ENCODE measurements at regions not wholly inside any gene's neighbourhood (a gene's known extent, or its start where the extent isn't known, plus 50 kb on each side); places are given as distances from the start of the nearest gene placed in this dataset.
"Not testable (repeated sequence)": the region's sequence is repeated elsewhere in the genome, so short reads cannot be mapped to it uniquely, and the experiment has no call there.

DNA sequence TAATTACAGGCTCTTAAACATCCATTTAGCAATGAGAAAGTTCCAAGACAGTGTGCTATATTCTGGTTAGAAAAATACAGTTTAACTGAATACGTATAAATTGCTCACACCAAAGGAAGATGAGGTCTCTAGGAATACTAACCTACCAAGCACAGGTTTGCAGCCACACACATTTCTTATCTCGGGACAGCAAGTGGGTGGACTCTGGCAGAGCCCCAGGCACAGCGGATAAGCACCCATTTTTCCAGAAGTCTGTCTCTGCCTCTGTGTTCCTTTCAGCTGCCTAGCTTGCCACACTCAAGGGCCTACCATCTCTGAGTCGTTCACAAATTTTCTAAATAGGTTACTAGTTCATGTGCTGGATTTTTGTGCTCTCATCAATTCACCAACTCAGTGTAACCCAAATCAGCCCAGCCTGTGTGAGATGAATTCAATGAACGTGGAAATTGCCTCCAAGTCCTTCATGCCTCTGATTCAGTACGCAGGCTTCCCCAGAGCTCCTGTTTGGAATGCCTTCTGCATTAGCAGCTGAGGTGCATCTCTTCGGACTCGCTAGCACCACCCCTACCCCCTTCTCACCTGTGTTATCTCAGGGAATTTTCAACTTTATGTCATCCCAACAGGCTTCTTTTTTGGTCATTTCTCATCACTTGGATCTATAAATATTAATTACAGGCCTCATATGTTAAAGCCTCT lies 581.0 kb upstream of the CDH11 start:
- no peak for DNase-seq

DNA sequence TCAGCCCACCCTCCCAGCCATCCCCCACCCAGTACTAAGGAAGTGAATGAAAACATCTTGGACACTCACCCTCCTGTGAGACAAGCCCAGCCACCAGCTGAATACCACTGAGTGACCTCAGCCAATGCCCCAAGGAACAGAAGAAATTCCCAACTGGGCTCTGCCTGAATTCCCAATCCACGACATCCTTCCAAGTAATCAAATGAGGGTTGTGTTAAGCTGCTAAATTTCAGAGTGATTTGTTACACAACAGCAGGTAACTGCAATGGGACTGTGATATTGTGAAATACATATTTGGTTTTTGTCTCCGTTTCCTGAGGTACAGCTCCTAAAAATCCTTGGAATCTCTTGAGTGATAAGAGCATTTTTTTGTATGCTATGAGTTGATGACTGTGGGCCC lies 578.7 kb upstream of the CDH11 start:
- DNase-seq = no peak

DNA sequence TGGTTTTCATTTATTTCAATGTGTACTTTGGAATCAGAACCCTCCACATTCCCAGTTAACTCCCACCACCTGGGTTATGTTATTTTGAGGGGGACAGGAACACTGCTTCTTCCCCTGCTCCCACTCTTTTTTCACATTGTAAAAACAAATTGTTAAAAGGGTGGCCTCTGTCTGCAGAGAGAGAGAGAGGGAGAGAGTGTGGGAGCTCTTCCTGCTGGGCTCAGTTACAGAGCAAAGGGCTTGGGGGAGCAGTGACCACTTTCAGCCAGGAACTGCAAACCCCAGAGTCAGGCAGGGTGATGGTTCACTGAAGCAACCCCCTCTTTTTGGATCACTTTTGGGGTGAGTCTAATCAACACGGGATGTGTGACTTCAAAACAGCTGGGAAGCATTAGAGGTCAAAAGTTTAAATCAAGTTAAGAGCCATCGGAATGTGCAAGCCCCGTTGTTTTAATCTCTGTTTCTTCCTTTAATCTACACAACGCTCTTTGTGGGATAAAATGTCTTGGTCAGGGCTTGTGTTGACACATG lies 577.0 kb upstream of the CDH11 start:
- no peak for DNase-seq

DNA sequence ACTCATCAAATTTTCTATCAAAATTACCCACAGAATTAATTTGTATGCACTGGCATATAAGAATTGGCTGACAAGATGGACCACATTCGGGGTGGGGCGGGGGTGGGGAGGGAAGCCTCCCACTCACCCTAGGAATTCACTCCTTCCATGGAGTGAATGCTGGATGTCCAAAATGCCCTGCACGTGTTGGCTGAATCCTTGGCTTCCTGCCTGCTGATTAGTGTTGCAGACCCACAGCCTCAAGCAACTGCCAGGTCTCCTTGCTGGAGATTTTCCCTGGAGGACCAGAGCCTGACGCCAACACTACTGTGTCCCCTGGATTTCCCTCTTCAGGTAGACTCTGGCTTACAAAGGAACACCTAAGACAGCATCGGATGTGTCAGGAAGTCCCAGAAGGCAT lies 575.7 kb upstream of the CDH11 start:
- DNase-seq = no peak

DNA sequence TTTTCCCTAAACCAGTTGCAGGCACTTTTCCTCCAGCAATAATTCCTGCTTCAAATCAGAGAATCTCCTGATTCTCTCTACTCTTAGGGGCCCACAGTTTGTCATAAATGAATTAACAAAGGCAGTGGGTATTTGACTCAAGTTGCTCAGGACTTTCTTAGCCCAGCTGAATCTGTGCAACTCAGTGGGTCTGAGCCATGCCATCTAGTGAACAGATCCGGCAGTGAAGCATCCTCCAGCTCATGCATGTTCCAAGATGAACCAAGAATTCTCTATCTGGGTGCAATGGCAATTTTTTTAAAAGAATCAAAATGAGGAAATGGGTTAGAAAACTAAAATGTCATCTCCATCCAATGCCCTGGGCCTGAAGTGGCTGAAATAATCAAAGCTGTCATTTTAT lies 575.2 kb upstream of the CDH11 start:
- DNase-seq = no peak

DNA sequence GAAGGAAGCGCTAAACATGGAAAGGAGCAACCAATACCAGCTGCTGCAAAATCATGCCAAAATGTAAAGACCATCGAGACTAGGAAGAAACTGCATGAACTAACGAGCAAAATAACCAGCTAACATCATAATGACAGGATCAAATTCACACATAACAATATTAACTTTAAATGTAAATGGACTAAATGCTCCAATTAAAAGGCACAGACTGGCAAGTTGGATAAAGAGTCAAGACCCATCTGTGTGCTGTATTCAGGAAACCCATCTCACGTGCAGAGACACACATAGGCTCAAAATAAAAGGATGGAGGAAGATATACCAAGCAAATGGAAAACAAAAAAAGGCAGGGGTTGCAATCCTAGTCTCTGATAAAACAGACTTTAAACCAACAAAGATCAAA lies 570.0 kb upstream of the CDH11 start:
- not testable (repeated sequence) for DNase-seq

DNA sequence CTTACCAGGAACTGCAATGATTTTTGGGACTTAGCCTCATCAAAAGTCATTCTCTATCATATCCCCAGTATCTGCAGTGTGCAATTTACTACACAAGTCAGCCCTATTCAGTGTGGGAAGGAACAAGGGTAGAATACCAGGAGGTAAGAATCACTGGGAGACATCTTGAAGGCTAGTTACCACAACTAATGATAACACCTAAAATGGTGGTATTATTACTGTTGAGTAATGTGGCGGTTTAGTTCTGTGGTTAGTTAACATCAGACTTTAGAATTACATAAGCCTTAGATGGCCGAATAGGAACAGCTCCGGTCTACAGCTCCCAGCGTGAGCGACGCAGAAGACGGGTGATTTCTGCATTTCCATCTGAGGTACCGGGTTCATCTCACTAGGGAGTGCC lies 567.9 kb upstream of the CDH11 start:
- DNase-seq = no peak

DNA sequence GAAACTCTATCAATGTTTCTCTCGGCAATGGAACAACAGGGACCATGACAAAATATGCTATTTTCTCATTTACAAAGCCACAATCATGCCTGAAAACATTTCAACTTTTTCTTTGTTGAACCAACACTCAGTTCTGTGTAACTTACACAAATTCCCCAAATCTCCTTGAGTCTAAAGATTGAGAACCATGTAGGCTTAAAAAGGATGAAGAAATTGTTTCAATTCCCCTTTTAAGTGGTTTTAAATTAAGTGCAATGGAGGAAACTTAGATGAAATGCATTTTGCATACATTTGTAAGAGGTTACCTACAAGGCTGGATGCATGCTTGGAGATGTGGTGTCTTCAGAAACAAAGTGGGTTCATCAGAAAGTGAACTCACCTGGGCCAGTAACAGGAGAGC lies 566.4 kb upstream of the CDH11 start:
- no peak for DNase-seq

DNA sequence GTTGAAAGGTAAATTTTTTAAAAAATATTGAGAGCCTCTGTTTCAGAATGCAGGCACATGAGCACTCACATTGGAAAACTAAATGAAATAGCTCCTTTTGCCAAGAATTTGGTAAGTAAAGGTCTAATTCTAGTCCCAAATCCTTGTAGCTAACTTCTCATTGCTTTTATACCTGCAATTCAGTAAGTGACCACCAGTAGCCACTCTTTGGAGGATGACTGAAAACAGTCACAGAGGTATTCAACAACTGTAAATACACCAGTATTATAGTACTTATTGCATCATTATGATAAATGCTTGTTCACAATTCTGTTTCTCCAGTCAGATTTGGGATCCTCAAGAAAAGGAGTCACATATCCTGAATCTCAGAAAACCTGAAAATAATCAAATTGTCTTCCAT lies 562.4 kb upstream of the CDH11 start:
- DNase-seq = no peak

DNA sequence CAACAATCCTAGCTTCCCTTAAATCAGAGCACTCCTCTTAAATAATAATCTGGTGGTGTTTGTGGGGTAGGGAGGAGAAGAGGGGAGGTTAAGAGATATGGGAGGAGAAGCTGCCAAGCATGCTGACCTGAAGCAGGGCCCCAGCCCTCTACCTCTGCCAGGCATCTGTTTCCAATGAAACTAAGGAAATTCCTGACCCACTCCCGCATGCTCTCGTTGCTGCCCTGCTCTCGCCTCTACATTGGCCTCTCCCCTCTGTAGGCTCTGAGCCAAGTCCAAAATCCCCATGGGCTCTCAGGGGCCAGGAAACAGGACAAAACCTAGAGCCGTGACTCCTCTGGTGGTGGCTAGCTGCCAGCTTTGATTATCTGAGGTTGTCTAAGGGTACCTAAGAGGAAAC lies 559.5 kb upstream of the CDH11 start:
- no peak for DNase-seq

DNA sequence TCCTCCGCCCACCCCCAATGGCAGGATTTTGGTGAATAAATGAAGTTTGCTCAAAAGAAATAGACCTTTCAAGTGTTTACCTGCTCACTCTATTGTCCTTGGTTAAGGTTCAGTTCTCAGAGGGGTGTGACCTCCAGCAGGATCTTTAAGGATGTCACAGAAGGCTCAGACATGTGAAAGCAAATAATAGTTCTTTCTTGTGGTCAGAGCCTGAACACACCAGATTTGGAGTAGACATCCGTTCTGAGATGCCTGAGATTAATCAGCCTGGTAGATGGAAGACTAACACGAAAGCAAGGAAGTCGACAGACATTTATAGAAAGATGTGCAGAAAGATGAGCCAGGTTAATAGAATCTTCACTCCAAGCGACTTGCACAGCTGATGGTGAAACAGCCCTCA lies 557.9 kb upstream of the CDH11 start:
- no peak for DNase-seq

DNA sequence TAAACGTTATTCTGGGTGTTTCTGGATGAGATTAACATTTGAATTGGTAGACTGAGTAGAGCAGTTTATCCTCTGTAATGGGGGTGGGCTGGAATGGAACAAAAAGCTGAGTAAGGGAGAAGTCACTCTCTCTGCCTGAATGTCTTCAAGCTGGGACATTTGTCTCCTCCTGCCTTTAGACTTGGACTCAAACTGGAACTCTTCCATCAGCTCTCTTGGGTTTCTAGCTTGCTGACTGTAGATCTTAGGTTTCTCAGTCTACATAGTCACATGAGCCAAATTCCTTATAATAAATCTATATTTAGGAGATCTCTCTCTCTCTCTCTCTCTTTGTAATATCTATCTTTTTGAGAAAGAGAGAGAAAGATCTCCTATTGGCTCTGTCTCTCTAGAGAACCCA lies 553.3 kb upstream of the CDH11 start:
- no peak for DNase-seq

DNA sequence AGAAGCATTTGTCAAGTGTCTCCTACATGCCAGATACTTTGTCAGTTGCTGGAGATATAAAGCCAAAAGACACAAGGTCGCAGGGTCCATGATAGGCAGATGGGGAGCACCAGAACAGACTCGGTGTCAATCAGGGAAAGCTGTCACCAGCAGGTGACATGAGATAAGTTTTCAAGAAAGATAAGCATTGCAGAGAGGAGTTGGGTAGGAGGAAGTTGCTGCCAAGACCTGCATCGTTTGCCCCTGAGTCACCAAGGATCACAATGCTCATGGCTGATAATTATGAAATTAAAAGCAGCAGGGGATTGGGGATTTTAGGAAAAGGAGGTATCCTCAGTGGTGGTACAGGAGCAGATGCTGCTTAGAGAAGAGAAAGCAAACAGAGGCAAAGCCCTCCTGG lies 551.1 kb upstream of the CDH11 start:
- no peak for DNase-seq

DNA sequence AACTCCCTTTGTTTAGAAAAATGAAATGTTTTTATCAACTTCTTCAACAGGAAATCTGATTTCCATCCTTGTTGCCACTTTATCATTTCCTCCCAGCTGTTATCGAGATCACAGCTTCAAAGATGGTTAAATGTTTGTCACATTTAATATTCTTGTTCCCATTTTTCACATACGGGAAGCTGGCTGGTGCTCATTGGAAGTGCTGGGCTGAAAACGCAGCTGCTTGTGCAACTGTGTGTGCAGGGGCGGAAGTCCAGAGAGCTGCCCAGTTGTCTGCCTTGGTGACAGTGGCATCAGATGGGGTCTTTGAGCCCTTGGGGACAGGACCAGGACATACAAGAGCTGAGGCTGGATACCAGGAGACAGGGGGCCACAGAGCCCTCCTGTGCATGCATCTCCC lies 549.2 kb upstream of the CDH11 start:
- no peak for DNase-seq

DNA sequence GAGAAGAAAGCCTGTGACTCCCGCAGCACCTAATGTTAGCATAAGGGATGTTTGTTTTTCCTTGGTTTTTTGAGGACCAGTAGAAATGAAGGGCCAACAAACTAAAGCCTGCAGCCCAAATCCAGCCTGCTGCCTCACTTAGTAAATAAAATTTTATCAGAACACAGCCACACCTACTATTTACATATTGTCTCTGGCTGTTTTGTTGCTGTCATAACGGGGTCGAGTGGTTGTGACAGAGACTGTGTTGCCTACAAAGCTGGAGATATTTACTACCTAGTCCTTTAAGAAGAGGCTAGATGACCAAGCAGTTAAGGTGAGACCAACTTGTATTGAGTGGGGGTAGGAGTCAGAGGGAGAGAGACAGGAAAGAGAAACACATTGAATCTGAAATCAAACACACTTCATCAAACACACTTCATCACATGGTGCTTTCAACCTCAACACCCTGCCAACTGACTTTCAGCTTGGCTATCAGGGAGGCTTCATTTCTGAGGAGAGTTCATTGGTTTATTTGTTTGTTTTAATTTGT lies 546.3 kb upstream of the CDH11 start:
- no peak for DNase-seq

DNA sequence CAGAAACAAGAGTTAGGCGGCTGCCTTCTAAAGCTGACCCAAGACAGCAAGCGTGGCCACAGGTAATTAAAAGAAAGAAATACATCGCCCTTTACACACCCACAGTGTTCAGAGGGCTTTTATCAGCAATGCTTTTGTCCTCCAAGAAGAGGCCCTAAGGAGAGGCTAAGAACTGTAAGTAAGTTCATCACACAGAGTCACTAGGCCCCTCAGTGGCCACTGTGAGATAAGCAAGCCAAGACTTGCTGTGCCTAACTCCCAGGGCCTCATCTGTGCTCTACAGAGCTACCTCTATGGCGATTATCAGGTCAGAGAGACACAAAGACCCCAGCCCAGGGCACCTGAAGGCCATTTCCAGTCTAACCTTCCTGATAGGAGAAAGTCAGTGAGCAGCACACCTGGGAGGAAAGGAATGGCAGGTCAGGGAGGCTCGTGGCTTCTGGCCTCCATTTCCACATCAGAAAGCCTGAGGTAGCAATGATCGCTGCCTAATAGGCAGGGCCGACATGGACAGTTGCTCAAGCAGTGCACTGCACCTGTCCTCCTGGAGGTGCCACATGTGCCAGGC lies 545.2 kb upstream of the CDH11 start:
- DNase-seq = no peak

DNA sequence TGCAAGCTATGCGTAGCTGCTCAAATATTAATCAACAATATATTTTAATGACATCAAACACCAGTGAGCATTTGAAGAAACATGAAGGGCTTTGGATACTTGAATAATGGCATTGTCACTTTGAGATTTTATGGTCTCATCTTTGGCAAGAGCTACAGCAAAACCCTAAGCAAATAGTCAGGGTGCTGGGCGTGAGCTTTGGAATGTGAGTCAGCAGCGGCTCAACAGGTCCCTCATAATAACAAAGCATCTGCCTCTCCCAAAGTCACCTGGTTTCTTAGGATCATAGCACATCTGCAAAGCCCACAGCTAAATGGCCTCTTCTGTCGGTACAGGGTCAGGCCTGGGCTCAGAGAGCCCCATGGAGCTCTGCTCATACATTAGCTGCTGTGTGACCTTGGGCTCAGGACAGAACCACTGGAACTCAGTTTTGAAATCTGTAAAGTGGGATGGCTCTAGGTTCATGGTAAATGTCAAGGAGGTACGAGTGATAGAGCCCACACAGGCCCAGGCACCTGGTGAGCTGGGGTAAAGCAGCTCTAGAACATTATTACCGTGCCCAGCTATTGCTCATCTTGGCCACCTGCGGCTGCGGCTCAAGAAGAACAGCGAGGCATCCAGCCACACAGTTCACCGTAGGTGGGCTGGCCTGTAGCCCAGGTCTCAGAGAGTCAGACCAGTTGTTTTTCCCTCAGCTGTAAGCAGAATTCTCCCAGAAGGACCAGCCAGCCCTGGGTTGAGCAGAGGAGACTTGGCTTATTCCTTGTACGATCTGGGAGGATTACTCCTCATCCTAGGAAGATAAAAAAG lies 544.5 kb upstream of the CDH11 start:
- no peak for DNase-seq

DNA sequence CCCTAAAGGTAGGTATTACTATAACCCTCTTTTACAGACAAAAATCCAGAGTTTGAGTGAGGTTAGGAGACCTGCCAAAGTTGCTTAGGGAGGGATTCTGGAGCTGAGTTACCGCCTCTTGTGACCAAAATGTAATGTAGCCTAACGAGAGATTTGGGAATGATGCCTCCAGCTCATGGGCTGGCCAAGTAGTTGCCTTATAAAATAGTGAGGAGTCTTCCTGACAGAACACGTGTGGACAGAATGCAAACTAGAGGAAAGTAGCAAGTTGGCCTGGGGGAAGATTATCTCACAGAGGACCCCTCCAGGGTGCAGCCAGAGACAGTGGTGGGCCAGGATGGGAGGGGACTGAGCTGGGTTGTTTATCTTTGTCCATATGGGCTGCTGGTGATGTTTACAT lies 543.7 kb upstream of the CDH11 start:
- no peak for DNase-seq

DNA sequence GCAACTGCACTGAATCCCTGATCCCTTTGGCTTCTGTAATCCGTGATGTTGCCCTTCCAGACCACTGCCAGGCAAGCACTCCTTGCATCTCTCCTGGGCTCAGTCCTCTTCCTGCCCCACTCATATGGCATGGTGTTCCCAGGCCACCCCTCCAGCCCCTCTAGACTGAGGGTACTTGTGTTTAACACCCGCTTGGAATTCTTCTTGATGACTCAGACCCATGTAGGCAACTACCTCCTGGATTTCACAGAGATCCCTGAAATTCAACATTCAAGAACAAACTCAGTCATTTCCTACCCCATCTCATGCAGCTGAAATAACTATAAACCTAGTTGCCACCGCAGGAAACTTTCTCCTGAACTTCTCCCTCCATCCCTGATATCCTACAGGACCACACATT lies 541.9 kb upstream of the CDH11 start:
- DNase-seq = no peak

DNA sequence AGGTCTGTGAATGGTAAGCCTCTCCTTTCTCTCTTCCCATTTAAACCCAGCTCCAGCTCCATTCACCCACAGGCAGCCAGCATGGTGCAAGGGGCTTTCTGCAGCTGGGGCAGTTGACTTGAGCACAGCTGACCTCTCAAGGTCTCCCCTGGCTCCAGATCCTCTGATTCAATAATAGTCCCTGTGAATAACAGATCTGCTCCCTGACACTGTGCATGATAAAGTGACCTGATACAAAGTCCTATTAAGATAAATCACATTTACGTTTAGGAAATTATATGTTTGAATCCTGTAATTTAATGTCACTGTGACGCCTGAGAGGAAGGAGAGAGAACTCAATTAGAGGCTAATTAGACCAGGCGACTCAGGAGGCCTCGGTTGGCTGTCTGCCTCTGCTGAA lies 540.4 kb upstream of the CDH11 start:
- DNase-seq = no peak

DNA sequence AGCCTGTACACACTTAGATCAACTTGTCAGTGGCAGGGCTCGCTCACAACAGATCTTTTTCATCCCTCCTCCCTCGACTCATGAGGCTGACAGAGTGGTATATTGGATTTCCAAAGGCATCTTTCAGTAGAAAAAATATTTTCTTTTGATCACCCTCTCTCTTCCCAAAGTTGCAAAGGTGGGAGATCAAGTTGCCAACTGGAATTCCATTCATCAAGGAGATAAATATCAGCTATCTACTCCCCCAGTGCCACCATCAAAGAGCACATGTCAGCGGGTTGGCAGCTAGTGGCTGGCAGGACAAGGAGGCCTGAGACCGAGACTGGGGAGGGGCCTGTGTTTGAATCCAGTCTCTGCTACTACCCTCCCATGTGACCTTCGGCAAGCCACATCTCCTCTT lies 539.7 kb upstream of the CDH11 start:
- no peak for DNase-seq

DNA sequence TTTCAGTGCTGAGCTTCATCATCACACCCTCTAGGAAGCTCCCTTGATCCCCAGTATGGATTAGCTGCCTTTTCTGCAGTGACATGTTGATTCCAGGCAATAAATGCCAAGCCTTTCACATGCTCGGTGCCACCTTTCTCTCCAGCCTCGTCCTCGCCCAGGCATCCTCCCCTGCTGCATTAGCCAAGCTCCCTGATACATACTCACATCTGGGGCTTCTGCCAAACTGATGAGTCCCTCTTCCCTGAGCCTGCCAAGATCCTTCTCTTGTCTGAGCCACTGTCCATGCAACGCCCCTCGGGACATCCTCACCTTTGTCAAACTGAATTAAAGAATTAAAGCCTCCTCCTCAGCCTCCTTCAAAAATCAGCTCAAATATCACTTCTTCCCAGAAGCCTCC lies 538.5 kb upstream of the CDH11 start:
- no peak for DNase-seq

DNA sequence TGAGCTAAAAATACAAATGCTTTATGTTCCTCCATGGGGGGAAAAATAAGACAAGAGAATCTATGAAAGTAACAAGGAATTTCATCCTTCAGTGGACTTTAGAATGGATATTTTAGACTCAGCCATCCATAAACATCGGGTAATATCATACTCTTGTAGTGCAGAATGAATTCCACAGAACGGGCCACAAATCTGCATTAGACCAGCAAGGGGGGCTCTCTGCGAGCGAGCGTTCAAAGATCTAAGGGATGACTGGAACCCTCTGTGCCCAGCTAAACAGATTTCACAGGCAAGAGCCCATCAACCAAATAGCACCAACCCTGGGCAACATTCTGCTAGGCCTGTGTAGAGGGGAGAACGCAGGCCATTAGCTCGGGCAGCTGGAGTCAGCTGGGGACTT lies 537.9 kb upstream of the CDH11 start:
- no peak for DNase-seq

DNA sequence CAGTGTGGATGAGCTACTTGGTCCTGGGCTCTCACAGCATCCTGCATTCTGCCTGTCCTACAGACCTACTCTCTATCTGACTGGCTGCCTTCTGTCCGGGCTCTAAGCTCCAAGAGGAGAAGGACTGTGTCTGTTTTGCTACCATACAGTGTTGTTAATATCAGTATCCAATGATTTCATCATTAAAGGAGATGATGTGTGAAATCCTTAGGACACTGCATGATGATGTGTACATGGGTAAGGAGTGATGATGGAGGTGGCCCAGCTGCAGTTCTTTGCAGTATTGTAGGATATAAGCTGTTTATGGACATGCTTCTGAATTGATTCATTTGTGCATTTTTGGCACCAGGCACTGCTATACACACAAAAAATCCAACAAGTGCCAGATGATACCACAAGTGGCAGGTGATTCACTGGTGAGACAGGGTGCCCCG lies 536.9 kb upstream of the CDH11 start:
- no peak for DNase-seq

All from activated naive CD4-positive, alpha-beta T cell (primary cell).